SIG-M5 treated with dmso at 0.1 percent for 504 hours (cell line): ENCODE measurements at regions not wholly inside any gene's neighbourhood (a gene's known extent, or its start where the extent isn't known, plus 50 kb on each side); places are given as distances from the start of the nearest gene placed in this dataset.
"Not testable (repeated sequence)": the region's sequence is repeated elsewhere in the genome, so short reads cannot be mapped to it uniquely, and the experiment has no call there.

Source experiments
- DNase-seq: peaks from one replicate; lab custom pipeline; 2025; ENCODE audit not compliant: unreplicated experiment; lab: John Stamatoyannopoulos, UW

DNA sequence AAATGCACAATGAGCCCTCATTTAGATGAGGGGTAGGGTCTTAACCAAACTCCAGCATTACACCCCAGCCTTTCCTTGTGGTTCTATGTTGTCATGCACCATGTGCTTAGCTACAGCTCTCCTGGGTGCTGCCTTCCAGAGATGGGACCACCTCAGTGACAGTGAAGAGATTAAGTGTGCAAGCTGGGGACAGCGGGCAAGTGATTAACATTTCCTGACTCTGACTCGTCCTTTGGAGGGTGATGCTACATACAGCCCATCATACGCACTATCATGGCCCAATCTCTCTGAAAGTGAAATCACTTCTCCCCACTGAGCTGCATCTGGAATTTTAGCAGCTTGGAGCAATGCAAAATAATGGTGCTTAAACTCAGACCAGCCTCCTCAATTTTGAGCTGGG, 293.0 kb upstream of the PLGLB1 start:
- DNase-seq, result not testable (repeated sequence)

DNA sequence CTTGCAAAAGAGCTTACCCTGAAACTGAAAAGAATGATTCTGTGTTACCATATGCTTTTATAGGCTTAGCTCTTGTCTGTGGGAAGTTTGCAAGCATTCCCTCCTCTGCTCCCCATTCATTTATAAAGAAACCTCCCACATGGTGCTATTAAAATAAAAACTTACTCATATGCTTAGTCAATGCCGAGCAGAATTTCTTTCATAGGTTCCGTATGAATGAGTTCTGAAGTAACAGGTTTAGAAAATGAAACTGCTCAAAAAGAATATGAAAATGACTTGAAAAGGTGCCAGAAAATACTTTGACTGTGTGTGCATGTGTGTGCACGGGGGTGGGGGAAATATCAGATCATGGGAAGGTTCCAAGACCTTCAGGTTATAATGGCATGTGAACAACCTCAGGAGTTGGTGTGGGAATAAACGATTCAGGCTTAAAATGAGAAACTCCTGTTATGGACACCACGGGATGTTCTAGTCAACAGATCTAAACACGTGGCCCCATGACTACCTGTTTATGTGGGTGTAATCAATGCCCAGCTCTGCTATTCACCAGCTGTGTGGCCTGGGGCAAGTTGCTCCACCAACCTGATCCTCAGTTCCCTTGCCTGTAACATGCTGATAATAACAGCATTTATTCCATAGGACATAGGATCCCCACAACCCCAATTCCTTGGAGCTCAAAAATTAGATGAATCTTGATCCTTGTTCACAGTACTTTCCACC, 293.7 kb upstream of the PLGLB1 start:
- DNase-seq, result not testable (repeated sequence)

DNA sequence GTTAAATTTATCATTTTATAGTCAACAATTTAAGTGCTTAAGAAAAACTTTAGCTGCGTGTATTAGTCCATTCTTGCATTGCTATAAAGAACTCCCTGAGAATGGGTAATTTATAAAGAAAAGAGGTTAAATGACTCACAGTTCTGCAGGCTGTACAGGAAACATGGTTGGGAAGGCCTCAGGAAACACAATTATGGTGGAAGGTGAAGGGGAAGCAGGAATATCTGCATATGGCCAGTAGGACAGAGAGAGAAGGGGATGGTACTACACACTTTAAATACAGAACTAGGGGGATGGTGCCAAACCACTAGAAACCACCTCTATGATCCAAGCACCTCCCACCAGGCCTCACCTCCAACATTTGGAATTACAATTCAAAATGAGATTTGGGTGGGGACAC, 295.5 kb upstream of the PLGLB1 start:
- DNase-seq, result not testable (repeated sequence)

DNA sequence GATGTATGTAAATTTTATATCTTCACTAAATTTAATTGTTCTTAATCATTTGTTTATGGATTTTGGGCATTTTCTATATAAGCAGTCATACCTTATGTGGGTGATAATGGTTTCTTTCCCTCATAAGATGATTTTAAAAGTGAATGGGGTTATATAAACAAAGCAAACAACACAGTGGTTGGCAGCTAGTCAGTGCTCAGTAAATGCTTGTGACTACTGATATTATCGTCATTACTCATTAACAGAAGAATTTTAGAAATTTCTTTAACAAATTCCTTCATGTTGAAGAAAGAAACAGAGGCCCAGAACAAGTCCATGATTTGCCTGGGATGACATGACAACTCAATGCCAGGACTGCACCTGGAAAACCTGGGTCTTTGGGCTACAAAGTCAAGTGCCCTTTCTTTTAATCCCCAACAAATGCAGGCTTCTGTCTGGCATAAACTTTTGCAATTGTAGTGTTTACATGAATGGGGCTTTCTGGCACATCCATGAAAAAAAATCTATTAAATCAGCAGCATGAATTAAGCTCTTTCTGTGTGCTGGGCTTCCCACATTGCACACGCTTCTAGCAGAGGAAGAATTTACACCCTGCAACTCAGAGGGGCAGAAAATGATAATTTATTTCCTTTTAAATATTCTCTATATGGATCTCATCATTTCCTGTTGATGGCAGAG, 297.3 kb upstream of the PLGLB1 start:
- not testable (repeated sequence) for DNase-seq

DNA sequence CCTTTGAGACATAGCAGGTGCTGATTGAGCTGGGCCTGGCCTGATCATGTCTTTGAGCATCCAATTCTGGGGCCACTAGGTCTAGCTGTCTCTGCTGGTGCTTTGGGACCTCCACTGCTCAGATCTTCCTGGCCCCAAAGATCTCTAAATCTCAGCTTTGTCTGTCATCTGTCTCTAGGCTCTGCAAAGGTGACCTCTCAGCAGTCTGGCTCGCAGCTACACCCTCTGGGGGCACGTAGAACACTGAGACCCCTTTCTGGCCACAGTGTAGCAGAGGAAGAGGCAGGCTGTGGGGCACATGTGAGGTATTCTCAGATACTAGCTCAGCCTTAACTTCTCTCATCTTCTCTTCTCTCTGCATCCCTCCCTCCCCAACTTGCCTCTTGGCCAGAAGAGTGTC, 298.1 kb upstream of the PLGLB1 start:
- not testable (repeated sequence) for DNase-seq

DNA sequence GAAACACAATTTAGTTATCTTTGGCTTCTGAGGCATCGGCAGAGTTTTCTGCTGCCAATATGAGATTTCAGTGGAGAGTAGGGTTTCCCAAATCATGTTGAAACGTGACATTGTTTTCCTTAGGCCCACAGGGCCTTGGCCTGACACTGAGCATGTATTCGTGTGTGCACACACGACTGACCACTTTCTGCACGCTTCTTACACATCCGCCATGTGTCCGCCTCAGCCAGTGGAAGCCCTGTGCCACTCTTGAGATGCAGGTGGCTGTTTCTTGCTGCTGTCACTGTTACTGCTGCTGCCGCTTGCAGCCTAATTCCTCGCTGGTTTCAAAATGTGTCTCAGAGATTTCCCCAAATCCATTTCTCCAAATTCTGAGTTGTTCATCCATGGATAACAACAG, 299.6 kb upstream of the PLGLB1 start:
- not testable (repeated sequence) for DNase-seq

DNA sequence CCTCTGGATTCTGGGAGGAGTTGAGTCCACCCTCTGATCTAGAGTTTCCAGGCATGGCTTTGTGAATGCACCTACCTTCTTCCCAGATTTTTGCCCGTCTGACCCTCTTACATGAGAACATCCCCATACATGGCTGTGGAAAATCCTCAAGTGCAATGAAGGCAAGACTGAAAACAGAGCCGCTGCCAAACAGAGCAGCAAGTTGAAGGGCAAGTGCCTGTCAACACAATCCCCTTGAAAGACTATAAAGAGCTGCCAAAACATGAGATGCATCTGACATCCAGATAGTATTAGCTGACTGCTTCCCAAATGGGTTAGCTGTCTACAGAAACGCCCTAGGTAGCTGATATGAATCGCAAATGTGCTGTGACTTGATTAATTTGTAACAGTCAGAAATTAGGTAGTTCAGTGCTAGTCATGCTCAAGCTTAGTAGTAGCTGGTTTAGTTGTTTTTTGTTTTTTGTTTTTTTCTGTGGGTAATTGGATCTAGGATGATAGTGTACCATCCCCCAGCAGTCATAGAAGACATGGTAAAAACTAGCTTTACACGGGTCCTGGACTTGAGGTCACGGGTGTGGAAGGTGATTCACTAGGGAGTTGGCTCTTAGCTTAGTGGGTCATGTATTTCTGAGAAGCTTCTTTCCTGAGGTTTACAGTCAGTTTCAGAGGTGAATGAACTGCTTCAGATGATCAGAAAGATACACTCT, 302.8 kb upstream of the PLGLB1 start:
- not testable (repeated sequence) for DNase-seq

DNA sequence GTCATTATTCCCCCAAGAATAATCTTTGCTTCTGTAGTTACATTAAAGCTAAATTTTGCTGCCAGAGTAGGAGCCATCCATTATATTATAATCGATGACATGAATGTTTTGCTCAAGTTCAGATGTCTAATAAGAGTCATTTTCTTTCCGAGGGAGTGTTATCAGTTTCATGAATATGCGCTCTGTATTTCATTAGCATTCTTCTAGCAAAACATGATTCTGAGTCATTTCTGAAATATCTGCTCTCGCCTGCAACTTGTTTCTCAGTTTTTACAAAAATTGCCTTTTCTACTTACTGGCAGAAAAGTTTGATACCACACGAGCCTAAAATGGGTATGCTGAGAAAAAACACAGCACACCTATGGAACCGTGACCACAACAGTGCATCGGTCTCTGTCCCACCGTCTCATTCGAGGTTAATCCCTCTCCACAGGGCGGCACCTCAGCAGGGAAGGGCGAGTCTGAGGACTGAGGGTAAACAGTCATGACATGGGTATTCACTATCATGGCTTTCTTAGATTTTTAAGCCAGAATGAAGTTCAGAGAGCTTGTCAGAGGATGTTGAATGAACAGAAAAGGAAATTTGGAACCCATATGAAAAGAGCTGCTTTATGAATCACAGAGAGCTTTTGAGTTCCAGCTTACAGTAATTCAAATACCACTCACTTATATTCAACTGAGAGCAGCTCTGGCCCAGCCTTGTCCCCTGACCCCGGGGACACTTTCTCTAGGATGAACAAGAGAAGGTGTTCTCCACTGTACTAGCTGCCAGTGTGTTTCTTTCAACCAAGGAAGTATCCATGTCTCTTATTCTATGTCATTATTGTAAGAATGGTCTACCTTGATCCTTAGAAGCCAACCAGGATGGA, 303.6 kb upstream of the PLGLB1 start:
- DNase-seq, result not testable (repeated sequence)

DNA sequence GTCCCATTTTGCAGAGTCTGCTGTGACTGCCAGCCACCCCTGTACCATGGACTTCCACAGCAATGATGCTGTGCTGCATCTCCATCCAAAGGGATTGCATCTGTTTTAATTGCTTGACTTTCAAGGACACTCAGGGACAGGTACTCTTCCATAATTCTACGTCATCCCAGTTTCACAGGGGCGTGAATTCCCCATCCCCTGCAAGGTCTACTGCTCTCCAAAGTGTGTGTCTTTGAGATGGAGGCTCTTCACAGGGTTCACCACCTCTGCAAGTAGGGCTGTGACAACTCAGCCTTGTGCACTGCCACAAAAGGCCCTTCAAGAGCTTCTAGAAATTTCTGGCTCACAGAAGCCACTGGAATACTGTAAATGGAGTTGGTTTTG, 304.3 kb upstream of the PLGLB1 start:
- DNase-seq, result not testable (repeated sequence)

DNA sequence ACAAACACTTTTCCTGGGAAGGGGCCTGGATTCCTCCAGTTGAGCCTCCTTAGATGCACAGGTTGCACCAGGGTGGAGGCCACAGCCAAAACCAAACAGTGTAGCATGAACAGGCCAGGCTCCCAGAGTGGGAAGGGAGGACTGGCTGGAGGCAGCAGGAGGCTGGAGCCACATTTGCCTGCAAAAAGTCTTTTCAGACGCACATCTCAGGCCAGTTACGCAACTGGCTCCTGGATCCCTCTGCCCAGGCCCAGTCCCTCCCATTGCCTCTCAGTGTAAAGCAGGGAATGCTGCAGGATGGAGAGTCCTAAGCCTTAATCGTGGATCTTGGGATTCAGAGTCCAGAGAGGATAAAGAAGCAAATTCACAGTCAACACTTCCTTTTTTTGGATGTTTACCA, 305.1 kb upstream of the PLGLB1 start:
- DNase-seq, result not testable (repeated sequence)

DNA sequence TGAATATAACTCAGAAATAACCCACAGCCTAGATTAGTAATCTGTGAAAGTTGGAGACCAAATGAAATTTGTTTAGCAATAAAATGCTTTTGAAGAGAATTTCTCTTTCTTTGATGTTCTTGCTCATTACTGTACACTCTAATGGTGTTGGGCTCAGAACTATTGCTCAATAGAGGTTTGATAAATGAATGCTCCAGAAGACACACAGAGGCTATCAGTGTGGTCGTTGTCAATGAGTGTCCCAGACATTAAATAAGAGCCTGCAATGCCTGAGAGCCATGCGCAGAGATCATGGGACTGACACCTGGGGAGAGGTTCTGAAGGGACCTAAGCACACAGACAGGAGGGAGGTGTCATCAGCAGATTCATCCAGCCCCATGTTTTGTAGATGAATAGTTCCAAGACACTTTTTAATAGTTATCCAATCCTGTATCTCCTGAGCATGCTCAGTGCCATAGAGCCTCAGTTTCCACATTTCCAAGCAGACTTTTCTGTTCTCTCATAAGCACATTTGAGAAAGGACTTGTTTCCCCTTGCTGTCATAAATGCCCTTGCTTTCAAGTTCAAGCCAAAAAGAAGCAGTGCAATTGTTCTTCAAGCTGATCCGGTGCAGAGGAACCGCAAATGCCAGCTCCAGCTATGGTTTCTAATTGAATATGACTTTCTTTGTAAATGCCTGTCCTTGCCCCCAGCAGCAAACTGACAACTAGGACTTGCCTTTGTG, 306.2 kb upstream of the PLGLB1 start:
- not testable (repeated sequence) for DNase-seq

DNA sequence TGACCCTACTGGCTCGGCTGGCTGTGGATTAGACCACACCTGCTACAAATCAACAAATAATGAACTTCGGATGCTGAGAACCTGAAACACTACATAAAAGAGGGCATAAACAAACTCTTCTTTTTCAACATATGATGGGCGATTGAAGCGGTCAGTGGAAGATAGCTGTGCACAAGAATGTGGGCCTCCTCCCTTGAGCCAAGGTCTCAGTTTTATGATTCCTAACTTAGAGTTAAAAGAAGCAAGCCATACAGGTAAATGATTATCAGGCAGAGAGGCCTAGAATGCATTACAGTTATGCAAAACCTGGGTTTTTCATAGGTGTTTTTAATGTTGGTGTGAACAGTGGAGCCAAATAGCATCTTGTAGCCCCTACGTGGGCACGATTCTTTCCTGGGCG, 307.9 kb upstream of the PLGLB1 start:
- not testable (repeated sequence) for DNase-seq

DNA sequence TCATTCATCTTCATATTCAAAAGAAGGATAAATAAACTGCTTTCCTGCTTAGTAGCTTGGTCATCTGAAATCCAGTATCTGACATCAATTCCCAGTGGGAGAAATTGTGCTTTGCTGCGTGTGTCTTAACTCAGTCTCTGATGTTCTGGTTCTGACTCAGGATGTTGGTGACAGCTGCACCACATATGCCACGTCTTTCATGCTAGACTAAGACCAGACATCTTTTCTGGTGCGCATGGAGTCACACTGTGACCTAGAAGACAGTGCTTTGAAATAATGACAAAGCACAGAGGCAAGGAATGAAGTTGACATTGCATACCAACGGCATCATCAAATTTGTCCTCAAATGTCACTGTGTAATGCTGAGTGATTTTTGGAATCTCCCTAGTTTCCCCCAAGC, 308.8 kb upstream of the PLGLB1 start:
- not testable (repeated sequence) for DNase-seq

DNA sequence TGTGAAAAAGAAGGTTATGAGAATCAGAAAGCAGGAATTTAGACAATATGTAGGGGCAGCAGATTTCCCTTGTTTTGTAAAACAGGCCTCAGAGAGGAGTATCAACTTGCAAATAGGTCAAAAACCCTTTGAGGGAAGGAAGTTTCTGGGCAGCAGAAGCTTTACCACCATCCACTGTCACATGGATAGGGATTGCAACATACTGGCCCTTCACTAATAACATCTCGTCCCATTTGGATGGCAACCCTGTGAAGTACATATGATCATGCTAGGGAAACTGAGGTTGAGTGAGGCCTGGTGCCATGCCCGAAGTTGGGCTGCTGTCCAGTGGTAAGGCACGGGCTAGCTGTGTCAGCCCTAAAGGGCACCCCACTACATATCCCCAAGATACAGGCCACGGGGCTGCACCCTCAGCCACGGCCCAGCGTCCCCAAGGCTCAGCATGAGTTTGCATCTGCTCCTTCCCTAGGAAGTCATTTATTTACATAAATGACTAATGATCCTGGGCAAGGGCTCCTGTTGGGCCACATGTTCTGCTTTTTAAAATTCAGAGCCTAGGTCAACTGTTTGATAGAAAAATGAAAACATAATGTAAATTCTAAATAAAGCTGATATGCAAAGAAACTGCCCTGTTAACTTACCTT, 310.4 kb upstream of the PLGLB1 start:
- not testable (repeated sequence) for DNase-seq

DNA sequence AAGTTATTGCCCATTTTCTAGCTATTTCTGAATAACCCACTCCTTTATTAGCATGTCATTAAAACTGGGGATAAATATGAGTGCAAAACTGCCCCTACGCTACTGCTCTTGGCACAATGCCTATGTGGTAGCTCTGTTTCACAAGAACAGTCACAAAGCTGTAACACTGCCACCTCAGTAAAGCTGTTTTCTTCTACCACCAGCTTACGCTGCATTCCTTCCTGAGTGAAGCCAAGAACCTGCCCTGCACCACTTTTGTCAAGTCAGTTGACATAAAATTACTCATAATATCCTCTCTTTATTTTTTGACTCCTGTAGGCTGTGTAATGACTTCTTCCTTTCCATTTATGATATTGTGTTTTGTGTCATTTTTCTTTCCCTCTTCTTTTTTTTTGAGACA, 313.2 kb upstream of the PLGLB1 start:
- DNase-seq, result not testable (repeated sequence)

DNA sequence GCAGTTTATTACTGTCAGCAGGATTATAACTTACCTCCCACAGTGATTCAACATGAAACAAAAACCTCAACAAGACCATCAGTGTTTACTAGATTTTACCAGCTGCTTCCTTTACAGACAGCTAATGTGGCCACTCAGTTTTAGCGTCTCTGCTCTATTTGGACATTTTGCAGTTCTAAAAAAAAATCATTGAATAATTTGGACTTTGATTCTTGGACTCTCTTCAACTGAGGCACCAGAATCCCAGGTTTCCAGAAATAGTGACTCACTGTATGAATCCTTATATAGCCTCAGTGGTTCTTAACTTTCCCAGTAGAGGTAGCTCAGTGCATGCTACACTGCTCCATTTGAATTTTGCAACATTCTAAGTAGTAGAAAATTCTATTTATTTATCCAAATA, 317.4 kb upstream of the PLGLB1 start:
- DNase-seq, result not testable (repeated sequence)

DNA sequence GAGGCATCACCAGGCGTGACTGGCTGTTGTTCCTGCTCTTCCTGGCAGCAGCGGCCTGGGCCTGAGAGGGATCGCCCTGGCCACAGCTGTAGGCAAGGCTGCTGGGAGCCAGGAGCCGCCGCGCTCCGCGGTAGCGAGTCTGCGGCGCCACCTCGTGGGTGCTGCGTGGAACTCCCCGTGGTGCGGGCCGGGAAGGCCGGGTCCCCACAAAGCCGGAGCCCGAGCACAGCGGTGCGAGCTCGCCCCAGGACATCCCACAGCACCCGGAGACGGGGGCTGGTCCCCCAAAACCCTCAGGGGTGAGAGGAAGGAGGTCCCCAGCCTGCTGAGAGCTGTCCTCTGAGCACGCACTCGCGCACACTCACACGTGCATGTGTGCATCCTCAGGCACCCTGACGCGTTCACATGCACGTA, 320.0 kb upstream of the PLGLB1 start:
- not testable (repeated sequence) for DNase-seq

DNA sequence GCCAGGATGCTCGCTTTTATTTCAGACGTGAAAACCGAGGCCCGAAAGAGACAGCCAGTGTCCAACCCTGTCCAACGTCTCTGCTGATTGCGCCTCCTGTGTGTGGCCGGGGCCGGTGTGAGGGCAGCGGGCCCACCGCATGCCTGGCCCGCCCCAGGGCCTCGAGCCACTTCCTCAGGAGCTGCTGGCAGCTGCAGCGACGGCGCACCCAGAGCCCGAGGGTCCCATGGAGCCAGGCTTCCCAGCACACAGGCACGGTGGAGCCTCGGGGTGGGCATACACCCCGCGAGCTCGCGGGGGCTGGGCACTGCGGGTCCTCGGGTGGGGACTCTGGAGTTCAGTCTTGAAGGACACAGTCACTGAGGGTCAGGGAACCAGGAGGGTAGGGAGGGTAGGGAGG, 320.5 kb upstream of the PLGLB1 start:
- DNase-seq, result not testable (repeated sequence)

DNA sequence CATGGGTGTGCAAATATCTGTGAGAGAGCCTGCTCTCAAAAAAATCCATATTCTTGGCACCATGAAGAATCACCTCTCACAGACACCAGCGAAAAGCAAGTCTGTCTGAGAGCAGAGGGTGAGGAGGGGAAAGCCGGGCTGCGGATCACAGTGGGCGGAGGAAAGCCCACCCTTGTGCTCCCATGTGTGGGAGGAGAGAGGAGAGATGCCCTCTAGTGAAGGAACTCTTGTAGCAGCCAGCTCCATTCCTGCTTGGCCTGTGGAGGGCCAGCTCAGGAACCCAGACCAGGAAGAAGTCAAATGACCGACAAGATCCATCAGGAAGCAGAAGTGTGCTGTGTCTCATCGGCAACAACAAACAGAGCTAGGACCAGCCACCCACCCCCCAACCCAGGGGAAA, 321.7 kb upstream of the PLGLB1 start:
- DNase-seq, result not testable (repeated sequence)

DNA sequence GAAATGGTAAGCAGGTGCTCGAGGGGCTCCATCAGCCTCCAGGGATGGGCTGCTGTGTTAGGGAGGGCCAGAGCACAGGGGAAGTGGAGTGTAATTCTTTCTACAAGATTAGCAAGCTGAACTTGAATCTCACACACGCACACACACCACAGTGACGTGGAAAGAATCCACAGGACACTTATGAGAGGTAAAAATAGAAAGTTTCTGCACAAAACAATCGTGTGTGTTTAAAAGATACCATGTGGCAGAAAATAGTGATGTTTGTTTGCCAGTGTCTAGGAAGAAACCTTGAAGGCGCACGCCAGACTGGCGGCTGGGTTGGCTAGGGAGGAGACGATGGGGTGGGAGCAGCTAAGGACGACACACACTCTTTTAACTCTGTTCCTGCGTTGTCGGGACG, 323.6 kb upstream of the PLGLB1 start:
- DNase-seq, result not testable (repeated sequence)
